CD4-positive, CD25-positive, alpha-beta regulatory T cell (primary cell): ENCODE measurements at regions not wholly inside any gene's neighbourhood (a gene's known extent, or its start where the extent isn't known, plus 50 kb on each side); places are given as distances from the start of the nearest gene placed in this dataset.

Source experiments
- ATAC-seq, 2 donors: fragments of 150-1000 bp; cut with Tn5 transposase; one replicate each; pipeline ENCODE4 v1.10.0; 2021; ENCODE audit warnings: low read depth in 2 of 2, moderate number of reproducible peaks in 2 of 2, moderate library complexity in 1 of 2
- DNase-seq, 3 donors: peaks; one replicate each; pipeline versions ENCODE4 v3.0.0 to v3.0.0-alpha.2; 2012 to 2022; ENCODE audit warnings: mixed read lengths in 1 of 3
- H3K27ac ChIP-seq: one replicate; pipeline ENCODE4 v1.7.0; 2013; ENCODE audit warnings: mild to moderate bottlenecking, low read length; ENCODE audit not compliant: insufficient read depth, poor library complexity, severe bottlenecking
- H3K27me3 ChIP-seq: one replicate; pipeline ENCODE4 v1.7.0; 2013; ENCODE audit warnings: low read length; ENCODE audit not compliant: control insufficient read depth, insufficient read depth
- H3K36me3 ChIP-seq: one replicate; pipeline ENCODE4 v1.7.0; 2013; ENCODE audit warnings: mild to moderate bottlenecking, low read length, moderate library complexity; ENCODE audit not compliant: control insufficient read depth, insufficient read depth
- H3K4me1 ChIP-seq: 2 replicates; pipeline ENCODE4 v1.7.0; 2013; ENCODE audit warnings: mild to moderate bottlenecking, low read length; ENCODE audit not compliant: insufficient read depth, control insufficient read depth, poor library complexity, severe bottlenecking
- H3K4me3 ChIP-seq: one replicate; pipeline ENCODE4 v1.7.0; 2013; ENCODE audit warnings: low read depth, mild to moderate bottlenecking, low read length, moderate library complexity
- H3K9me3 ChIP-seq, 2 experiments: 1 replicate in 1 of 2; 2 replicates in 1 of 2; pipeline ENCODE4 v1.7.0; 2013; ENCODE audit warnings: low read length in 2 of 2, mild to moderate bottlenecking in 1 of 2, moderate library complexity in 1 of 2; ENCODE audit not compliant: control insufficient read depth in 2 of 2
- H3K27ac Mint-ChIP-seq, 3 donors: one replicate each; pipeline ENCODE4 v1.8.0; 2020 to 2022; ENCODE audit warnings: mild to moderate bottlenecking in 3 of 3, mixed read lengths in 3 of 3, moderate library complexity in 2 of 3
- H3K27me3 Mint-ChIP-seq: one replicate; pipeline ENCODE4 v1.8.0; 2022; ENCODE audit warnings: mild to moderate bottlenecking, mixed read lengths
- H3K36me3 Mint-ChIP-seq: one replicate; pipeline ENCODE4 v1.8.0; 2020; ENCODE audit warnings: mixed read lengths
- H3K4me1 Mint-ChIP-seq, 4 donors: one replicate each; pipeline ENCODE4 v1.8.0; 2020 to 2022; ENCODE audit warnings: mixed read lengths in 4 of 4, mild to moderate bottlenecking in 1 of 4
- H3K4me3 Mint-ChIP-seq, 4 donors: one replicate each; pipeline ENCODE4 v1.8.0; 2020 to 2022; ENCODE audit warnings: mild to moderate bottlenecking in 4 of 4, mixed read lengths in 4 of 4, moderate library complexity in 3 of 4
- H3K9me3 Mint-ChIP-seq, 7 donors: one replicate each; pipeline ENCODE4 v1.8.0; 2020 to 2022; ENCODE audit warnings: mixed read lengths in 7 of 7, mild to moderate bottlenecking in 3 of 7, moderate library complexity in 2 of 7

DNA sequence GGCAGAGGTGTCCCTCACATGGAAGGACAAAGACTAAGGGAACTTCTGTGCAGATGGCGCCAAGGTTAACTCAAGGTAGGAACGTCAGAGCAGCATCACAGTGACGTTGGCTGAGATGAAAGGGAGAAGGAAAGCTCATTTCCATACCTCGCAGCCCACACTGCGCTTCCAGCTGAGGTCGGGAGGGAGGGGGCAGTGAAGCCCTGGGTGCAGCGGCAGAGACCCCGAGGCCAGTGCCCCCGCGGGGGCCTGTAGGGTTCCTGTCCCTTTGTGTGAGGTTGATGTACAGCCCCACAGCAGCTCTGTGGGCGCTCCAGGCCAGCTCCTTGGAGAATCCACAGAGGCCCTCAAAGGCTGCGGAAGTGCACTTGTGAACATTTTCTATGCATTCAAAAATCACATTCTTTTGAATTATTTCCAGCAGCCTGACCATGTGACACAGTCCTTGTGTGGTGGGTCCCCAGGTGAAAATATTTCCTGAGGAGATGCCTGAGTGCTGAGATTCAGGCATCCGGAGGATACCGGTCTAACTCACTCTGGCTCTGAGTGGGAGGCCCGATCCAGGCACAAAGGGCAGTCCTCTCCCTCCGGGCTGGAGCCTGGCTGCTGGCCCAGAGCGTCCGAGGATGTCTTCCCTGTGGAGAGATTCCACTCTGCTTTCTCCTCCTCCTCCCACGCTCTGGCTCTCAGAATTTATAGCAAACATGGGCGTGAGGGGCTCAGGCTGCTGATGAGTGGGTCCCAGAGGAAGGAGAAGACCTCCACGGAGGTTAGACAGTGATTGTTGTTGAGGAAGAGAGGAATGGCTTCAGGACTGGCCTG lies 150.7 kb downstream of the ICE1 start:
- Mint-ChIP-seq H3K9me3 (peaks cover 0 to 4% (median 0%) of the 10 kb centered on the region in 7 donors), H3K4me1 (no peaks in the 10 kb centered on the region)

DNA sequence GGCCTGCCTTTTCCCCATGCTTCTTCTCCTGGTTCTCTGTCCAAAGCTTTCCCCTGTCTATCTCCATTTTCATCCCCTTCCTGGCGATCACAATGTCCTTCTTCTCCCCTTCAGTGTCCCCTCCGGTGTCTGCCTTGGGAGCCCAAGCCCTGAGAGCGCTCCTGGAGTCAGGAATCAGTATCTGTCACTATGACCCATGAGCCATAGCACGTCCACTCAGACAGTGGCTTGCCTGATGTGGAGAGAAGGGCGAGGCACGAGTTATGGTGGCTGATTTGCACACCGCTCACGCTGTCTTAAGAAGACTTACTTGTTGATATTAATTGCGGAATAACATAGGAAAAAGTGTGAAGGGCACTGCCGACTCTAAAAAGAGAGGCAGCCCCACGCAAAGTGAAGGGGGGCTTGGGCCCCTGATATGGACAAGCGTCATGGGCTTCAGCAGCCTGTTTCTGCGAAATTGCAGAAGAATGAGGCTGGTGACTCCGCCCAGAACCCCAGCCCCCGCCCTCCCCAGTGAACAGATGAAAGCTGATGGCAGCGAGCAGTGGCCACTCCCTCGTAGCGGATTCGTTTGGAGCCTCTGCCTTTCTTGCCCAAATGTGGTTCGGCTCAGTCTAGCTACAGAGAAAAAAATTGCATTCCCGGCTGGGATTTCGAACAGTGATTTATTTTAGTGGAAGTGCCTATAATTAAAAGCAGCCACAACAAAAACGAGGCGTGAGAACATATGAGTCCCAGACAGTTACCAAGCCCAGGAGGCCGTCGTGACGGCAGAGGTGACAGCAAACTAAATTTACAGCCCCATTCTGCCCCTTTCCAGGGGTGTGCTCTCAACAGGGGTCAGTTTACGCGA lies 149.8 kb downstream of the ICE1 start:
- H3K9me3 ChIP-seq = no peaks in the 10 kb centered on the region
- Mint-ChIP-seq H3K4me3 (no peak overlapping the region), H3K36me3 (no peaks in the 10 kb centered on the region), H3K27me3 (peaks cover 10% of the 10 kb centered on the region), H3K27ac (no peak overlapping the region), H3K4me1 (no peaks in the 10 kb centered on the region), H3K9me3 (peaks cover 0 to 4% (median 0%) of the 10 kb centered on the region in 7 donors)
- DNase-seq (no peak), ATAC-seq (no peak)
- H3K27ac ChIP-seq = no peak overlapping the region
- H3K27me3 ChIP-seq = no peaks in the 10 kb centered on the region
- no peak overlapping the region for H3K4me3 ChIP-seq
- no peaks in the 10 kb centered on the region for H3K36me3 ChIP-seq
- no peaks in the 10 kb centered on the region for H3K4me1 ChIP-seq

More for the DNA sequence above, 150.7 kb downstream of the ICE1 start:
- Histone ChIP-seq H3K27ac (no peak overlapping the region), H3K27me3 (no peaks in the 10 kb centered on the region), H3K4me1 (no peaks in the 10 kb centered on the region), H3K4me3 (no peak overlapping the region), H3K36me3 (no peaks in the 10 kb centered on the region), H3K9me3 (no peaks in the 10 kb centered on the region)
- no peaks in the 10 kb centered on the region for H3K36me3 Mint-ChIP-seq
- H3K4me3 Mint-ChIP-seq = no peak overlapping the region
- H3K27ac Mint-ChIP-seq = no peak overlapping the region
- peaks cover 10% of the 10 kb centered on the region for H3K27me3 Mint-ChIP-seq
- no peak for DNase-seq
- ATAC-seq = no peak

DNA sequence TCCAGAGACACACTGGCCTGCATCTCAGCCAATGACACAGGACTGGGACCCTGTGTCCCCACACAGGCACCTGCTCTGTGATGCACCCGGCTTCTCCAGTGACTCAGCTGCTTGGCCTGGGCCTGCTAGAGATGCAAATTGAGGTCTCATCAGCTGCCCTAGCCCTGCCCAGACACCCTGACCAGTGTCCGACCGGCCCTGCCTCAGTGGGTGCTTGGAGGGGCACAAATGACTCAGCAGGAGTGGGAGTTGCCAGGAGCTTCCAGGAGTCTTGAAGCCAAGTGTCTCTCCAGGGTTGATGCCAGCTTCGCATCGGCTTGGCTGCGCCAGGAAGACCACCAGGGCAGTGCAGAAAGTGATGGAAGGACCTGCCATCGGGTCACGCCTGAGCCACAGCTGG lies 148.2 kb downstream of the ICE1 start:
- H3K4me3 ChIP-seq = no peak overlapping the region
- Mint-ChIP-seq H3K36me3 (no peaks in the 10 kb centered on the region), H3K4me1 (no peaks in the 10 kb centered on the region), H3K9me3 (peaks cover 0 to 4% (median 0%) of the 10 kb centered on the region in 7 donors), H3K27ac (no peak overlapping the region), H3K4me3 (no peak overlapping the region), H3K27me3 (peaks cover 5% of the 10 kb centered on the region)
- H3K4me1 ChIP-seq = no peaks in the 10 kb centered on the region
- H3K27me3 ChIP-seq = no peaks in the 10 kb centered on the region
- no peak for ATAC-seq
- no peaks in the 10 kb centered on the region for H3K9me3 ChIP-seq
- no peak for DNase-seq
- H3K27ac ChIP-seq = no peak overlapping the region
- no peaks in the 10 kb centered on the region for H3K36me3 ChIP-seq

DNA sequence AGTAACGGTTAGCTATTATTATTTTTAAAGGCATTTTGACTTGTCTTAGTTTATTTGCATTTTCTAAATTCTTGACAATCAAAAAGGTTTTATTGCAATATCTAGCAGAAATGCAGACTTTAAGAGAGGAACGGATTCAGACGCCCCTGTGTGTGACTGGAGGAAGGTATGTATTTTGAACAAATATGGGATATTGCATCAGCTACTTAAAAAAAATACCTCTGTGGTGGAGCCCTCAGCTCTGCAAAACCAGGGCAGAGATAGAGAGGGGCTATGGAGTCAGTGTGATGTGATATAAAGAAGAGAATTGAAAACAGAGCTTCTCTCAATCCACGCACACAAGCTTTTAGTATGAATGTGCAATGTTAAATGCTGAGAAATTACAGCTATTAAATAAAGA lies 142.4 kb downstream of the ICE1 start:
- ATAC-seq = no peak
- Mint-ChIP-seq H3K27me3 (no peaks in the 10 kb centered on the region), H3K4me1 (no peaks in the 10 kb centered on the region), H3K36me3 (no peaks in the 10 kb centered on the region), H3K27ac (no peak overlapping the region), H3K9me3 (peaks cover 0 to 7% (median 0%) of the 10 kb centered on the region in 7 donors), H3K4me3 (no peak overlapping the region)
- DNase-seq = no peak
- Histone ChIP-seq H3K27me3 (no peaks in the 10 kb centered on the region), H3K9me3 (no peaks in the 10 kb centered on the region), H3K4me1 (no peaks in the 10 kb centered on the region), H3K4me3 (no peak overlapping the region), H3K27ac (no peak overlapping the region), H3K36me3 (no peaks in the 10 kb centered on the region)

DNA sequence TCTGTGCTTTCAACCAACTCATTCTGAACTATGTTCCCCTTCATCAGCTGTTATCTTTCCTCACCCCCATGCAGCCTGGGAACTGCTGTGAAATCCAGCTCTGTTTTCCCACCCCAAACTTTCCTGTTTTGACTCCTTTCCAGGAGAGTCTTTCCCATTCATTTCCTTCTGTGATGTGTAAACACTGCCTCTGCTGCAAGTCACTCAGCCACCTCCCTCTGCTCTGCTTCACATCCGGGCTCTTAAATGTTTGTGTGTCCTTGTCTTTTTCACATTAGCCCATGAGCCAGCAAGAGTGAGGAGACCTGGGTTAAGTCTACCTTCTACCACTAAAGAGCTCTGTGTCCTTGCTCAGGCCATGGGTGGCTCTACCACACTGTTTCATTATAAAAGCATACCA lies 137.5 kb downstream of the ICE1 start:
- H3K4me3 Mint-ChIP-seq = no peak overlapping the region

DNA sequence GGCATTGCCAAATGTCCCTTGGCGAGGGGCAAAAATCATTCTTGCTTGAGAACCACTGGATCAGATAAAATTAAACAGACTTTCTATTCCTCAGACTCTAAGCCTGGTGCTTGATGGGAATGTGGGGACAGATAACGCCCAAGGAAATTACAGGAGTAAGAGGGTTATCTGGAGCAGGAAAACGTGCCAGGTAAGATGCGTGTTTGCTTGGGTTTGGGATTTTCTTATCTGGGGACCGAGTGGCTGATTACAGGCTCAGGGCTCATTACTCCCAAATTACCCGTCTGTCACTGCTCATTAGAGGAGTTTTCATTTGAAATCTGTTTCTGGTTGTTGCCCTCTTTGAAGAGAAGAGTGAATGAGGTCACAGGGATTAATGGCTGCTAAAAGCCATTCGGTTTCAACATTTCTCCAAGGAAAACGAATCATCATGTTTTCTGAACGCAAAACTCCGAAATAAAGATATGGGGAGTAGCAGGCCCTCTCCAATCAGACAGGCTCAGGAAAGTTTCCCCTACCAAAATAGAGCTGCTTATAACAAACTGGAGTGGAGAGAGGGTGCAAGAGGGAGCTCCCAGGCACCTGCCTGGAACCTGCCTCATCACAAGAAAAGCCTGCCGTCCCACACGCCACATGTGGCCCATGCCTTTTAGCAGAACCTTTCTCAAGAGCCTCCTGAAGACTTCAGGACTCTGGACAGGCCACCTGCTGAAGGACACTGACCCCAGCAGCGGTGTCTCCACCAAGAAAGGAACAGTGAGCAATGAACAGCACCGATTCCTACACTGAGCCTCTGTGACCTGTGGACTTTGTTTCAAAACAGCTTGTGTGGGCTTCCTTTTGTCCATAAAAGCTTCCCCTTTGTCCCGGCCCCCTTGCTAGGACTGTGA lies 136.4 kb downstream of the ICE1 start:
- no peaks in the 10 kb centered on the region for H3K4me1 ChIP-seq
- no peaks in the 10 kb centered on the region for H3K27me3 Mint-ChIP-seq
- no peak overlapping the region for H3K27ac Mint-ChIP-seq
- H3K36me3 Mint-ChIP-seq = no peaks in the 10 kb centered on the region
- H3K4me1 Mint-ChIP-seq = no peaks in the 10 kb centered on the region
- no peaks in the 10 kb centered on the region for H3K27me3 ChIP-seq
- no peak overlapping the region for H3K4me3 ChIP-seq
- H3K36me3 ChIP-seq = no peaks in the 10 kb centered on the region
- ATAC-seq (no peak), DNase-seq (no peak)
- H3K9me3 ChIP-seq = no peaks in the 10 kb centered on the region
- peaks cover 0 to 9% (median 0%) of the 10 kb centered on the region in 7 donors for H3K9me3 Mint-ChIP-seq
- no peak overlapping the region for H3K27ac ChIP-seq
- no peak overlapping the region for H3K4me3 Mint-ChIP-seq

More for the DNA sequence above, 137.5 kb downstream of the ICE1 start:
- Mint-ChIP-seq H3K27me3 (no peaks in the 10 kb centered on the region), H3K4me1 (no peaks in the 10 kb centered on the region), H3K9me3 (peaks cover 0 to 9% (median 0%) of the 10 kb centered on the region in 7 donors), H3K36me3 (no peaks in the 10 kb centered on the region), H3K27ac (no peak overlapping the region)
- ATAC-seq = no peak
- DNase-seq = no peak
- Histone ChIP-seq H3K9me3 (no peaks in the 10 kb centered on the region), H3K36me3 (no peaks in the 10 kb centered on the region), H3K4me1 (no peaks in the 10 kb centered on the region), H3K4me3 (no peak overlapping the region), H3K27ac (no peak overlapping the region), H3K27me3 (no peaks in the 10 kb centered on the region)

DNA sequence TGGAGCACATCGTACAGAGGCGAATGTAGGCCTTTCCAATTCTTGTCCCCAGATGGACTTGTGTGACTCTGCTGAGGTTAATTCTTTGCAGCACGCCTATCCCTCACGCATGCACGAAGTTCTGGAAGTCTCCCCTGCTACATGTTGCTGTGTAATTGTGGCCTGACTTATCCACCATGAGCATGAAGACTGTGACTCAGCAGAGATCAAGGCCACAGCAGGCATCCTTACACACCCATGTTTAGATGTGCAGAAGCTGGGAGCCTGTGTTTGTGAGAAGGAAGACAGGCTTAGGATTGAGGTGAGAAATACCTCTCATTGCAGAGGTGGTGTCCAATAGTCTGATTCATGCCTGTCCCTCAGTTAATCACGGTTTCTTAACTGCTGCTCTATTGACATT lies 135.6 kb downstream of the ICE1 start:
- Mint-ChIP-seq H3K4me1 (no peaks in the 10 kb centered on the region), H3K36me3 (no peaks in the 10 kb centered on the region), H3K9me3 (peaks cover 0 to 9% (median 0%) of the 10 kb centered on the region in 7 donors), H3K4me3 (no peak overlapping the region), H3K27ac (no peak overlapping the region), H3K27me3 (no peaks in the 10 kb centered on the region)
- no peak overlapping the region for H3K27ac ChIP-seq
- no peaks in the 10 kb centered on the region for H3K9me3 ChIP-seq
- no peaks in the 10 kb centered on the region for H3K36me3 ChIP-seq
- ATAC-seq (no peak), DNase-seq (no peak)
- no peak overlapping the region for H3K4me3 ChIP-seq
- no peaks in the 10 kb centered on the region for H3K27me3 ChIP-seq
- no peaks in the 10 kb centered on the region for H3K4me1 ChIP-seq
